ENCODE measurements at regions not wholly inside any gene's neighbourhood (a gene's known extent, or its start where the extent isn't known, plus 50 kb on each side); places are given as distances from the start of the nearest gene placed in this dataset.
"Not testable (repeated sequence)": the region's sequence is repeated elsewhere in the genome, so short reads cannot be mapped to it uniquely, and the experiment has no call there.

DNA sequence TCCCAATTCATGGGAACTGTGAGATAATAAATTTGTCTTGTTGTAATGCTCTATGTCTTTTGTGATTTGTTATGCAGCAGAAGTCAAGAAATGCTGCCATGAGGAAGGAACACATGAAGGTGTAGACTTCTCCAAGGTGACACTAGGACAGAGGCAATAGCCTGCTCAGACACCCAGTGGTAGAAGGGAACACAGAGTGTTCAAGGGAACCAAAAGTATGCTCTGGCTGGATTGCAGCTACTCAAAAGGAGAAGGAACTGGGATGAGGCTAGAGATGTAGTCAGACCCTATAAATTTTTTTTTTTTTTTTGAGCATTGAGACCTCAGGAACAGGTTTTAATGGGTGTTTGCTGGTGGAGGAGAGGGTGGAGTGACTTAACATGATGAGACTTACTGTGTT, 232.5 kb downstream of the PARP8 start:
- no peak for DNase-seq (ENCODE audit: low read depth, low spot score)
- TF ChIP-seq, protein P1, sequence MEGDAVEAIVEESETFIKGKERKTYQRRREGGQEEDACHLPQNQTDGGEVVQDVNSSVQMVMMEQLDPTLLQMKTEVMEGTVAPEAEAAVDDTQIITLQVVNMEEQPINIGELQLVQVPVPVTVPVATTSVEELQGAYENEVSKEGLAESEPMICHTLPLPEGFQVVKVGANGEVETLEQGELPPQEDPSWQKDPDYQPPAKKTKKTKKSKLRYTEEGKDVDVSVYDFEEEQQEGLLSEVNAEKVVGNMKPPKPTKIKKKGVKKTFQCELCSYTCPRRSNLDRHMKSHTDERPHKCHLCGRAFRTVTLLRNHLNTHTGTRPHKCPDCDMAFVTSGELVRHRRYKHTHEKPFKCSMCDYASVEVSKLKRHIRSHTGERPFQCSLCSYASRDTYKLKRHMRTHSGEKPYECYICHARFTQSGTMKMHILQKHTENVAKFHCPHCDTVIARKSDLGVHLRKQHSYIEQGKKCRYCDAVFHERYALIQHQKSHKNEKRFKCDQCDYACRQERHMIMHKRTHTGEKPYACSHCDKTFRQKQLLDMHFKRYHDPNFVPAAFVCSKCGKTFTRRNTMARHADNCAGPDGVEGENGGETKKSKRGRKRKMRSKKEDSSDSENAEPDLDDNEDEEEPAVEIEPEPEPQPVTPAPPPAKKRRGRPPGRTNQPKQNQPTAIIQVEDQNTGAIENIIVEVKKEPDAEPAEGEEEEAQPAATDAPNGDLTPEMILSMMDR (IDR thresholded peaks at IDR 0.05; ENCODE audit: low read depth, low read length) = no peak
- H3K4me3 ChIP-seq (ENCODE audit: low read depth, low read length) = no peak overlapping the region
- in situ Hi-C loops (cut with HindIII; ENCODE audit: low sequenced_read_pairs) = no loop called here

DNA sequence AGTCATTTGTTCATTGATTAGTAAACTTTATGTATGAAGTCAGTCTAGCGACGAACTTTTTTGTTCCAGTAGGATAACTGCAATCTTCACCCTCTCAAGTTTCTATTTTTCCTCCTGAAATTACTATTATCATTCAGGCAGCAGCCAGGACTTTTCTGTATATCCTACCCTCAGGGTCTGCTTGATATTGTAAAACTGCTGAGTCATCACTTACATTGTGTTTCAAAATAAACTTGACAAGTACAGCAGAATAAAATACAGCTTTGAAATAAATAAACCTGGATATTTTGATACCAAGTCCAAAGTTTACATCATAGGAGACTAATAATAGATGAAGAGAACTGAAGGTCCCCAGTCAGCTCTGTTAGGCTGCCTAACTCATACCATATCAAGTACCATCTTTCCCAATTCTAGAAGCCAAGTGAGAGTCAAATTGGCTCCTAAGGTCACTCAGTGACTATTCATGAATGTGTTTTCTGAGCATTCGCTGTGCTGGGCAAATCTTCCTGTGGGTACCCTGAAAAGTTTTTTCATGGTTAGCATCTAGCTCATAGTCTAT, 234.6 kb downstream of the PARP8 start:
- no peak for DNase-seq (ENCODE audit: low read depth, low spot score)
- H3K4me3 ChIP-seq (ENCODE audit: low read depth, low read length) = no peak overlapping the region
- TF ChIP-seq, protein P1 (IDR thresholded peaks at IDR 0.05; ENCODE audit: low read depth, low read length) = no peak
- in situ Hi-C loops (cut with HindIII; ENCODE audit: low sequenced_read_pairs) = no loop called here

DNA sequence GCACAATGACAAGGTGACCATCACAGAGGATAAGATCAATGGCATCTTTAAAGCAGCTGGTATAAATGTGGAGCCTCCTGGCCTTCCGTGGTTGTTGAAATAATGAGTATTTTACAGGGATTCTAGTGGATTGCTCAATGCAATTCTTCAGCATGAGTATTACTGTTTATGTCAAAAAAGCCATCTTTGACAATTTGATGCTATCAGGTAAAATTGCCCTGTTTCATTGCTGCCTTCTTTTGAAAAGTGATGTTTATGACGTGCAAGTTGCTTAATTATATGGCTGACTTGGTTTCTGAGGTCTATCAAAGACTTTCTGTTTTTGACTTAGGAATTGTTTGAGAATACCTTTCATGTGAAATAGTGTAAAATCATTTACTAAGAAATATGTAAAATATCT, 237.2 kb downstream of the PARP8 start:
- DNase-seq (ENCODE audit: low read depth, low spot score) = no peak
- no peak overlapping the region for H3K4me3 ChIP-seq (ENCODE audit: low read depth, low read length)
- TF ChIP-seq, protein P1 (IDR thresholded peaks at IDR 0.05; ENCODE audit: low read depth, low read length) = no peak
- in situ Hi-C loops (cut with HindIII; ENCODE audit: low sequenced_read_pairs) = no loop called here

DNA sequence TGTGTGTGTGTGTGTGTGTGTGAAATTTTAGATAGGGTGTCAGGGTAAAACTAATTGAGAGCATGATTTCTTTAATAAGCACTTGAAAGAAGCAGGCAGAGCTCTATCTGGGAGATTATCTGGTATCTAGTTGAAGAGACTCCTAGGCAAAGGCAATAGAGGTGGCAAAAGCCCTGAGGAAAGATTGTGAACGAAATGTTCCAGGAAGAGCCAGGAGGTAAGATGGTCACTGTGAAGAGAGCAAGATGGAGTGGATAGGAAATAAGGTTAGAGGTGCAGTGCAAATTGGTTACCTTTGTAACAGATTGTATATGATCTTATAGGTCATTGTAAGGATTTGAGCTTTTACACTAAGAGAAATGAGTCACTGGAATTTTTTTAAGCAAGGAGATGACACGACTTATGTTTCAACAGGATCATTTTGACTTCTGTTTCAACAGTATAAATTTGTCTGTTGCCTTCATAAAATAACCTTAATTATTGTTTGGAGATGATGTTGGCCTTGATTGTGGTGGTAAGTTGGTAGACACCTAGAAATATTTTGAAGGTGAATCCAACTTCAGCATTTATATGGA, 239.6 kb downstream of the PARP8 start:
- TF ChIP-seq, protein P1 (IDR thresholded peaks at IDR 0.05; ENCODE audit: low read depth, low read length) = no peak
- H3K4me3 ChIP-seq (ENCODE audit: low read depth, low read length) = no peak overlapping the region
- DNase-seq (ENCODE audit: low read depth, low spot score) = no peak
- in situ Hi-C loops (cut with HindIII; ENCODE audit: low sequenced_read_pairs) = no loop called here

DNA sequence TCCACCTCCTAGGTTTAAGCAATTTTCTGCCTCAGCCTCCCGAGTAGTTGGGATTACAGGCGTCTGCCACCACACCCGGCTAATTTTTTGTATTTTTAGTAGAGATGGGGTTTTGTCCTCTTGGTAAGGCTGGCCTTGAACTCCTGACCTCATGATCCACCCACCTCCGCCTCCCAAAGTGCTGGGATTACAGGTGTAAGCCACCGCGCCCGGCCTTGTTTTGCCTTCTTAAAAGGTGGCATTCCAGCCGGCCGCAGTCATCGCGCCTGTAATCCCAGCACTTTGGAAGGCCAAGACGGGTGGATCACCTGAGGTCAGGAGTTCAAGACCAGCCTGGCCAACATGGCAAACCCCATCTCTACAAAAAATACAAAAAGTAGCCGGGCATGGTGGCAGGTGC, 253.7 kb downstream of the PARP8 start:
- DNase-seq (ENCODE audit: low read depth, low spot score); in situ Hi-C loops (cut with HindIII; ENCODE audit: low sequenced_read_pairs); H3K4me3 ChIP-seq (ENCODE audit: low read depth, low read length): not testable (repeated sequence)

DNA sequence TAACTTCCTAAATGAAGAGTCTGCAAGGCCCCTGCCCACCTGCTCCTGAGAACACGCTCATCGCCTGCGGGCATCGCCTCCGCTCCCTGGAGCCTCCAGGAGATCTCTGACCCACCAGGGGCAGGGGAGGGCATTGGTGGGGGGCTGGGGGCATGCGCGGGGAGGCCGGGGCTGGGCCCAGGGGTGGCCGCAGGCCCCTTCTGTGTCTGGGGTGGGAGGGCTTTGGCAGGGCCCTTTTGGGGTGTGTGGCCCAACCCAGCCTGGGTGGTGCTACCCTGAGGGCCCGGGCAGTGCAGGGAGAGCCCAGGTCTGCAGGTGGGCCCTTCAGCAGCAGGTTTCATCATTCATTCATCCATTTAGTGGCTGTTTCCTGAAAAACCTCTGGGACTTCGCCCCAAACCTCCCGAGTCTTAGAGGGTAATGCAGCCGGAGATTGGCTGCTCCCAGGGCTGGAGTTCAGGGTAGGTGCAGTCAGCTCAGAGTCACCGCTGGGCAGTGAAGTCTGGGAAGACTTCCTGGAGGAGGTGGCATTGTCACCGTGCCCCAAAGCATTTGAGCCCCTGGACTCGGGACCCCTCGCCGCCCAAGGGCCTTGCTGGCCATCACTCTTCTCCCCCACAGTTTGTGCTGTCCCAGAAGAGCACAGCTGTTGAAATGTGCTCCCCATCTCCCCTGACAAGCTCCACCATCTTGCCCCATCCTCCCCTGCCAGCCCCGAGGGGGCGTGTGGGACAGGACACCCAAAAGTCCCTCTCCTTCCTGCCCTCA, 255.1 kb downstream of the PARP8 start:
- TF ChIP-seq, protein P1 (IDR thresholded peaks at IDR 0.05; ENCODE audit: low read depth, low read length) = no peak
- H3K4me3 ChIP-seq (ENCODE audit: low read depth, low read length) = no peak overlapping the region
- DNase-seq (ENCODE audit: low read depth, low spot score) = no peak
- in situ Hi-C loops (cut with HindIII; ENCODE audit: low sequenced_read_pairs) = no loop called here

Data from astrocyte of the spinal cord (primary cell).